ENCODE measurements at regions not wholly inside any gene's neighbourhood (a gene's known extent, or its start where the extent isn't known, plus 50 kb on each side); places are given as distances from the start of the nearest gene placed in this dataset.

- no peak for TF ChIP-seq CHD1 (IDR thresholded peaks at IDR 0.05; ENCODE audit: low read depth, low read length)
- no peak for TF ChIP-seq FOS (IDR thresholded peaks at IDR 0.05; ENCODE audit: low read depth, low read length)
- no peak for TF ChIP-seq BHLHE40 (IDR thresholded peaks at IDR 0.05; ENCODE audit: low read depth, low read length)
- TF ChIP-seq SMC3 (IDR thresholded peaks at IDR 0.05; ENCODE audit: low read depth, low read length), result no peak
- TF ChIP-seq CTCF (conservative IDR thresholded peaks at IDR 0.05; ENCODE audit: low read depth, low read length), result no peak
- TF ChIP-seq MAZ (IDR thresholded peaks at IDR 0.05; ENCODE audit: borderline replicate concordance, low read depth, low read length), result no peak
- no peak for TF ChIP-seq RFX5 (IDR thresholded peaks at IDR 0.05; ENCODE audit: low read depth, low read length)
- no peak for TF ChIP-seq USF2 (IDR thresholded peaks at IDR 0.05; ENCODE audit: low read depth, low read length)
- no peak for TF ChIP-seq POLR2A (IDR thresholded peaks at IDR 0.05; ENCODE audit: low read depth, low read length)
- TF ChIP-seq CEBPB (IDR thresholded peaks at IDR 0.05; ENCODE audit: low read depth, low read length), result no peak
- TF ChIP-seq ELK1 (IDR thresholded peaks at IDR 0.05; ENCODE audit: borderline replicate concordance, low read depth, low read length), result no peak
- no peak for TF ChIP-seq MXI1 (IDR thresholded peaks at IDR 0.05; ENCODE audit: borderline replicate concordance, low read depth, low read length)
- no peak for TF ChIP-seq MAFK (IDR thresholded peaks at IDR 0.05; ENCODE audit: low read depth, low read length)
- POLR2A ChIA-PET (ENCODE audit: unreplicated experiment), result no interaction called here
- Histone ChIP-seq H3K4me1 (ENCODE audit: control insufficient read depth, insufficient read depth, low read length) (no peaks in the 10 kb centered on the region), H3K14ac (replicated peaks; ENCODE audit: low read depth, low read length) (no peak overlapping the region), H3K9me3 (ENCODE audit: control insufficient read depth, insufficient read depth, low read length) (peaks cover 19% of the 10 kb centered on the region), H3K27ac (ENCODE audit: insufficient read depth, low read length) (no peak overlapping the region), H4K5ac (ENCODE audit: low read depth, low read length) (no peak overlapping the region), H3K56ac (ENCODE audit: extremely low read depth, insufficient read depth, low read length) (no peak overlapping the region), H3K36me3 (ENCODE audit: control insufficient read depth, insufficient read depth, low read length) (no peaks in the 10 kb centered on the region), H2AK5ac (ENCODE audit: low read depth, low read length) (no peak overlapping the region), H3K18ac (ENCODE audit: low read depth, low read length) (no peak overlapping the region), H3K79me1 (ENCODE audit: low read depth in 1 of 2, low read length in 2 of 2) (no peaks in the 10 kb centered on the region), H2AFZ (replicated peaks; ENCODE audit: low read length, poor library complexity) (no peak overlapping the region), H2BK15ac (ENCODE audit: low read depth, low read length) (no peak overlapping the region), H2AK9ac (replicated peaks; ENCODE audit: low read depth, low read length, poor library complexity) (no peak overlapping the region), H3K9ac (ENCODE audit: low read depth, low read length) (no peak overlapping the region), H3K4ac (ENCODE audit: low read depth, low read length) (no peak overlapping the region), H2BK120ac (ENCODE audit: low read depth, low read length) (no peak overlapping the region), H3K23ac (ENCODE audit: low read depth, low read length) (no peak overlapping the region), H2BK5ac (ENCODE audit: low read depth, low read length, poor library complexity, severe bottlenecking) (no peak overlapping the region), H3K4me2 (ENCODE audit: low read depth, low read length) (no peak overlapping the region), H2BK20ac (ENCODE audit: low read depth, low read length) (no peak overlapping the region), H4K91ac (ENCODE audit: insufficient read depth, low read depth, low read length) (no peak overlapping the region), H3K4me3 (ENCODE audit: insufficient read depth, low read depth, low read length) (no peak overlapping the region), H4K20me1 (ENCODE audit: insufficient read depth, low read length) (no peaks in the 10 kb centered on the region), H3K9me1 (ENCODE audit: insufficient read depth, low read length) (no peaks in the 10 kb centered on the region), H4K8ac (ENCODE audit: low read depth in 2 of 2, low read length in 2 of 2) (no peak overlapping the region), H3K27me3 (ENCODE audit: control insufficient read depth, insufficient read depth, low read length) (no peaks in the 10 kb centered on the region)
- dilution Hi-C loops (cut with HindIII; ENCODE audit: low sequenced_read_pairs, unreplicated experiment), result no loop called here
- BruUV-seq (replicated peaks), result no TSS peak
- intact Hi-C loops (cut with micrococcal nuclease), result no loop called here
- ATAC-seq (ENCODE audit: low read depth), result no peak
- DNase-seq, result no peak
- CTCF ChIA-PET, result no interaction called here
- in situ Hi-C loops (cut with MboI; ENCODE audit: low sequenced_read_pairs), result no loop called here
Observed at GRCh38 chr10:111446966-111447365, 370.1 kb downstream of the ADRA2A start.
